ENCODE measurements at regions not wholly inside any gene's neighbourhood (a gene's known extent, or its start where the extent isn't known, plus 50 kb on each side); places are given as distances from the start of the nearest gene placed in this dataset.

- Mint-ChIP-seq H3K27ac (no peak overlapping the region), H3K4me1 (no peaks in the 10 kb centered on the region), H3K27me3 (no peaks in the 10 kb centered on the region), H3K4me3 (no peak overlapping the region), H3K9me3 (no peaks in the 10 kb centered on the region), H3K36me3 (ENCODE audit: low read depth) (no peaks in the 10 kb centered on the region)
- no peak for DNase-seq
- TF ChIP-seq CTCF (IDR thresholded peaks at IDR 0.05): no peak
- POLR2A ChIA-PET: no interaction called here
- CTCF ChIA-PET: no interaction called here
- no peak for ATAC-seq (ENCODE audit: low read depth)
- intact Hi-C loops (cut with micrococcal nuclease): no loop called here
Observed at GRCh38 chr10:128869101-128869749, 597.8 kb upstream of the MGMT start.

GRCh38 chr10:128870830-128871597 lies 596.0 kb upstream of the MGMT start:
- intact Hi-C loops (cut with micrococcal nuclease): no loop called here
- Mint-ChIP-seq H3K27me3 (no peaks in the 10 kb centered on the region), H3K9me3 (no peaks in the 10 kb centered on the region), H3K36me3 (ENCODE audit: low read depth) (no peaks in the 10 kb centered on the region), H3K27ac (no peak overlapping the region), H3K4me3 (no peak overlapping the region), H3K4me1 (no peaks in the 10 kb centered on the region)
- ChIA-PET POLR2A (no interaction called here), CTCF (no interaction called here)
- DNase-seq (no peak), ATAC-seq (ENCODE audit: low read depth) (no peak)
- no peak for TF ChIP-seq CTCF (IDR thresholded peaks at IDR 0.05)

GRCh38 chr10:128871671-128872231 lies 595.3 kb upstream of the MGMT start:
- no peaks in the 10 kb centered on the region for H3K36me3 Mint-ChIP-seq (ENCODE audit: low read depth)
- intact Hi-C loops (cut with micrococcal nuclease): no loop called here
- H3K27ac Mint-ChIP-seq: no peak overlapping the region
- no peaks in the 10 kb centered on the region for H3K9me3 Mint-ChIP-seq
- CTCF ChIA-PET: no interaction called here
- POLR2A ChIA-PET: no interaction called here
- TF ChIP-seq CTCF (IDR thresholded peaks at IDR 0.05): no peak
- no peaks in the 10 kb centered on the region for H3K27me3 Mint-ChIP-seq
- H3K4me3 Mint-ChIP-seq: no peak overlapping the region
- ATAC-seq (ENCODE audit: low read depth): no peak
- H3K4me1 Mint-ChIP-seq: no peaks in the 10 kb centered on the region
- DNase-seq: no peak

GRCh38 chr10:128873411-128874054 lies 593.5 kb upstream of the MGMT start:
- POLR2A ChIA-PET: no interaction called here
- no peaks in the 10 kb centered on the region for H3K9me3 Mint-ChIP-seq
- DNase-seq: no peak
- H3K4me3 Mint-ChIP-seq: no peak overlapping the region
- H3K36me3 Mint-ChIP-seq (ENCODE audit: low read depth): no peaks in the 10 kb centered on the region
- no peak for TF ChIP-seq CTCF (IDR thresholded peaks at IDR 0.05)
- ATAC-seq (ENCODE audit: low read depth): no peak
- intact Hi-C loops (cut with micrococcal nuclease): no loop called here
- CTCF ChIA-PET: no interaction called here
- H3K27ac Mint-ChIP-seq: no peak overlapping the region
- H3K4me1 Mint-ChIP-seq: no peaks in the 10 kb centered on the region
- H3K27me3 Mint-ChIP-seq: no peaks in the 10 kb centered on the region

GRCh38 chr10:128874331-128874730 lies 592.7 kb upstream of the MGMT start:
- Mint-ChIP-seq H3K4me1 (no peaks in the 10 kb centered on the region), H3K4me3 (no peak overlapping the region)
- intact Hi-C loops (cut with micrococcal nuclease): no loop called here

More at GRCh38 chr10:128874331-128874730, 592.7 kb upstream of the MGMT start:
- ChIA-PET POLR2A (no interaction called here), CTCF (no interaction called here)
- no peak for DNase-seq
- no peak for ATAC-seq (ENCODE audit: low read depth)
- Mint-ChIP-seq H3K27ac (no peak overlapping the region), H3K9me3 (no peaks in the 10 kb centered on the region), H3K27me3 (no peaks in the 10 kb centered on the region), H3K36me3 (ENCODE audit: low read depth) (no peaks in the 10 kb centered on the region)
- no peak for TF ChIP-seq CTCF (IDR thresholded peaks at IDR 0.05)
